HCT116 (cell line): ENCODE measurements at regions not wholly inside any gene's neighbourhood (a gene's known extent, or its start where the extent isn't known, plus 50 kb on each side); places are given as distances from the start of the nearest gene placed in this dataset.

Source experiments
- ELF1 ChIP-seq: IDR thresholded peaks from 2 replicates; pipeline ENCODE4 v1.6.1; 2012; ENCODE audit warnings: low read depth, borderline replicate concordance
- EZH2 ChIP-seq: fragments of 200-600 bp; sonication (generic); IDR thresholded peaks from 2 replicates; pipeline ENCODE4 v1.6.1; 2017; ENCODE audit warnings: antibody characterized with exemption, mixed run types
- POLR2A ChIP-seq: IDR thresholded peaks from 2 replicates; pipeline ENCODE4 v1.7.0; 2011; ENCODE audit warnings: borderline replicate concordance; ENCODE audit not compliant: insufficient read depth, insufficient read length; ENCODE audit errors: extremely low read depth
- POLR2AphosphoS5 ChIP-seq: IDR thresholded peaks from 2 replicates; pipeline ENCODE4 v1.6.1; 2011; ENCODE audit warnings: mild to moderate bottlenecking, low read depth, low read length, moderate library complexity
- SIN3A ChIP-seq: IDR thresholded peaks from 2 replicates; pipeline ENCODE4 v1.6.1; 2012; ENCODE audit warnings: low read depth
- YY1 ChIP-seq: IDR thresholded peaks from 2 replicates; pipeline ENCODE4 v1.6.1; 2011; ENCODE audit warnings: low read length, low read depth, moderate library complexity, mild to moderate bottlenecking; ENCODE audit not compliant: insufficient replicate concordance; ENCODE audit errors: extremely low read depth
- TF ChIP-seq, protein P1 (sequence below), 3 experiments: fragments of 200-600 bp in 1 of 3; sonication (generic) in 1 of 3; IDR thresholded peaks in 2 of 3; conservative IDR thresholded peaks in 1 of 3; 2 replicates each; pipeline ENCODE4 v1.5.1; 2012 to 2017; ENCODE audit warnings: low read depth in 2 of 3, low read length in 2 of 3, antibody characterized with exemption in 1 of 3, borderline replicate concordance in 1 of 3, control low read depth in 1 of 3, mild to moderate bottlenecking in 1 of 3, mixed read lengths in 1 of 3, mixed run types in 1 of 3, moderate library complexity in 1 of 3; ENCODE audit not compliant: insufficient read depth in 1 of 3
- TF ChIP-seq, protein P2 (sequence below): IDR thresholded peaks from 2 replicates; pipeline ENCODE4 v1.6.1; 2012
- TF ChIP-seq, protein P3 (sequence below): IDR thresholded peaks from 2 replicates; pipeline ENCODE4 v1.6.1; 2011; ENCODE audit warnings: mild to moderate bottlenecking, low read length, moderate library complexity; ENCODE audit not compliant: insufficient replicate concordance; ENCODE audit errors: extremely low read depth

DNA sequence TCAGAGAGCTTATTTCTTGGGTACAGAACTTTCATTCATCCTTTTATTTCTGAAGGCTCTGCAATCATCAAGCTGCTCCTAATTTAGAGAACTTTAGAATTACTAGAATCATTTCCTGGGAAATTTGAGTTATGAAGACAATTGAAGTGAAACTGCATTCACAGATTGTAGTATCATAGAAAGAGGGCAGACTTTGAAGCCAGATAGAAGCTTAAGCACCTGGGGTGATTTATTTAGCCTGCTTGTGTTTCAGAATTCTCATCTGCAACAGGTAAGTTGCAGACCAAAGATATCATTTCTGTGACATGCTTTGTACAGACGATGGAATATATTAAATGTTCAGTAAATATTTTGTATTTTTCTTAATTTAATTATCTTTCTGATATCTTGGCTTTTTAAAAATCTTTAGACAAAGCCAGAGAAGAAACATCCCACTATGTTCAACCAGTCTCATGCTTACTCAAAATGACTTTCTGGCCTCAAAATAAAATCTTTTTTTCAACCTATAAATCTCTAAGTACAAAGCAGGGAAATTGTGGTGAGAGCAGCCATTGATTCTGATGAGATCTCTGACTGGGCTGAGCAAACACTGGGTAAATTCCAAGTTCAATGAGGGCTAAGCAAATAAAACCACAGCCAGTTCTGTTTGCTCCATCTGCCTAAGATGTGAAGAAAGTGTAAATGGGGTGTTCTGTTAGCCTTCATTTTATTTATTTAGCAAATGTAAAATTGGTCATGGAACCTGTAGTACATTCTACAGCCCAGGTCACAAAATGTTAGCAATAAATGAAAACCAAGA is 264.7 kb upstream of the CCNG1 start:
- TF ChIP-seq, protein P1, sequence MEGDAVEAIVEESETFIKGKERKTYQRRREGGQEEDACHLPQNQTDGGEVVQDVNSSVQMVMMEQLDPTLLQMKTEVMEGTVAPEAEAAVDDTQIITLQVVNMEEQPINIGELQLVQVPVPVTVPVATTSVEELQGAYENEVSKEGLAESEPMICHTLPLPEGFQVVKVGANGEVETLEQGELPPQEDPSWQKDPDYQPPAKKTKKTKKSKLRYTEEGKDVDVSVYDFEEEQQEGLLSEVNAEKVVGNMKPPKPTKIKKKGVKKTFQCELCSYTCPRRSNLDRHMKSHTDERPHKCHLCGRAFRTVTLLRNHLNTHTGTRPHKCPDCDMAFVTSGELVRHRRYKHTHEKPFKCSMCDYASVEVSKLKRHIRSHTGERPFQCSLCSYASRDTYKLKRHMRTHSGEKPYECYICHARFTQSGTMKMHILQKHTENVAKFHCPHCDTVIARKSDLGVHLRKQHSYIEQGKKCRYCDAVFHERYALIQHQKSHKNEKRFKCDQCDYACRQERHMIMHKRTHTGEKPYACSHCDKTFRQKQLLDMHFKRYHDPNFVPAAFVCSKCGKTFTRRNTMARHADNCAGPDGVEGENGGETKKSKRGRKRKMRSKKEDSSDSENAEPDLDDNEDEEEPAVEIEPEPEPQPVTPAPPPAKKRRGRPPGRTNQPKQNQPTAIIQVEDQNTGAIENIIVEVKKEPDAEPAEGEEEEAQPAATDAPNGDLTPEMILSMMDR (IDR thresholded peaks at IDR 0.05 in 2 of 3, conservative IDR thresholded peaks at IDR 0.05 in 1 of 3; ENCODE audit: borderline replicate concordance in 1 of 3, insufficient read depth in 1 of 3, low read depth in 2 of 3, low read length in 2 of 3), result no peak
- TF ChIP-seq, protein P2, sequence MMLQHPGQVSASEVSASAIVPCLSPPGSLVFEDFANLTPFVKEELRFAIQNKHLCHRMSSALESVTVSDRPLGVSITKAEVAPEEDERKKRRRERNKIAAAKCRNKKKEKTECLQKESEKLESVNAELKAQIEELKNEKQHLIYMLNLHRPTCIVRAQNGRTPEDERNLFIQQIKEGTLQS, result no peak
- TF ChIP-seq ELF1 (no peak), YY1 (no peak), POLR2AphosphoS5 (no peak), EZH2 (no peak), SIN3A (no peak), POLR2A (no peak)
- TF ChIP-seq, protein P3, sequence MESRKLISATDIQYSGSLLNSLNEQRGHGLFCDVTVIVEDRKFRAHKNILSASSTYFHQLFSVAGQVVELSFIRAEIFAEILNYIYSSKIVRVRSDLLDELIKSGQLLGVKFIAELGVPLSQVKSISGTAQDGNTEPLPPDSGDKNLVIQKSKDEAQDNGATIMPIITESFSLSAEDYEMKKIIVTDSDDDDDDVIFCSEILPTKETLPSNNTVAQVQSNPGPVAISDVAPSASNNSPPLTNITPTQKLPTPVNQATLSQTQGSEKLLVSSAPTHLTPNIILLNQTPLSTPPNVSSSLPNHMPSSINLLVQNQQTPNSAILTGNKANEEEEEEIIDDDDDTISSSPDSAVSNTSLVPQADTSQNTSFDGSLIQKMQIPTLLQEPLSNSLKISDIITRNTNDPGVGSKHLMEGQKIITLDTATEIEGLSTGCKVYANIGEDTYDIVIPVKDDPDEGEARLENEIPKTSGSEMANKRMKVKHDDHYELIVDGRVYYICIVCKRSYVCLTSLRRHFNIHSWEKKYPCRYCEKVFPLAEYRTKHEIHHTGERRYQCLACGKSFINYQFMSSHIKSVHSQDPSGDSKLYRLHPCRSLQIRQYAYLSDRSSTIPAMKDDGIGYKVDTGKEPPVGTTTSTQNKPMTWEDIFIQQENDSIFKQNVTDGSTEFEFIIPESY, result no peak
